Aorta (tissue), 5 donors: ENCODE measurements at regions not wholly inside any gene's neighbourhood (a gene's known extent, or its start where the extent isn't known, plus 50 kb on each side); places are given as distances from the start of the nearest gene placed in this dataset.
"Not testable (repeated sequence)": the region's sequence is repeated elsewhere in the genome, so short reads cannot be mapped to it uniquely, and the experiment has no call there.

Experiments
- ATAC-seq: fragments of 200-7000 bp; cut with Tn5 transposase; one replicate; pipeline ENCODE4 v1.9.1; 2022; ENCODE audit warnings: moderate library complexity; ENCODE audit not compliant: low FRiP score
- DNase-seq, 2 donors: peaks; one replicate each; pipeline ENCODE4 v3.0.0-alpha.2; 2020
- H3K27ac ChIP-seq, 2 donors: one replicate each; pipeline ENCODE4 v1.5.1; 2013; ENCODE audit warnings: low read length in 2 of 2, mild to moderate bottlenecking in 2 of 2, moderate library complexity in 2 of 2, control low read depth in 1 of 2, inconsistent platforms in 1 of 2, low read depth in 1 of 2
- H3K27me3 ChIP-seq, 2 donors: one replicate each; pipeline ENCODE4 v1.6.1; 2013; ENCODE audit warnings: control low read depth in 1 of 2, low read length in 1 of 2, mild to moderate bottlenecking in 1 of 2, moderate library complexity in 1 of 2; ENCODE audit not compliant: insufficient read depth in 2 of 2, control insufficient read depth in 1 of 2
- H3K36me3 ChIP-seq, 2 donors: one replicate each; pipeline ENCODE4 v1.6.1; 2013; ENCODE audit warnings: control low read depth in 1 of 2, low read length in 1 of 2, mild to moderate bottlenecking in 1 of 2; ENCODE audit not compliant: insufficient read depth in 2 of 2, control insufficient read depth in 1 of 2
- H3K4me1 ChIP-seq, 2 donors: one replicate each; pipeline ENCODE4 v1.6.1; 2013; ENCODE audit warnings: low read length in 2 of 2, control low read depth in 1 of 2, mild to moderate bottlenecking in 1 of 2, moderate library complexity in 1 of 2; ENCODE audit not compliant: insufficient read depth in 2 of 2, control insufficient read depth in 1 of 2
- H3K4me3 ChIP-seq, 2 donors: one replicate each; pipeline ENCODE4 v1.5.1; 2013; ENCODE audit warnings: low read length in 2 of 2, control low read depth in 1 of 2, mild to moderate bottlenecking in 1 of 2
- H3K9me3 ChIP-seq: one replicate; pipeline ENCODE4 v1.6.1; 2013; ENCODE audit warnings: mild to moderate bottlenecking, low read length; ENCODE audit not compliant: control insufficient read depth
- WGBS, 2 donors: extraction: QIAGEN DNeasy Blood & Tissue Kit; methylation state at CpG; one replicate each; pipeline ENCODE4 v1.1.7; 2013; 5-methylcytosine and 5-hydroxymethylcytosine counted together
- intact Hi-C, 2 donors: fragments of 100-400 bp; cut with DNase I; formaldehyde crosslinking; loops; one replicate each; pipeline versions ENCODE4 v1.14.2 to v1.15.0; 2022
- donor health status: healthy with polysubstance abuse.
- donor health status: Bipolar disorder and iron deficiency.
- donor health status: DM: no; HTN: no; CAD: no.
- donor health status: DM: no; HTN: no; CAD: no.
- donor health status: DM: yes; HTN: yes; CAD: no.

GRCh38 chr10:71006506-71006905 is 118.1 kb upstream of the PCBD1 start:
- Histone ChIP-seq H3K4me1 (no peaks in the 10 kb centered on the region), H3K27ac (no peak overlapping the region), H3K27me3 (no peaks in the 10 kb centered on the region), H3K36me3 (no peaks in the 10 kb centered on the region), H3K9me3 (no peaks in the 10 kb centered on the region), H3K4me3 (no peak overlapping the region)
- intact Hi-C loops: no loop called here
- ATAC-seq (no peak), DNase-seq (peak in 1 of 2 donors; percentile 28)
- 87 to 93% methylated on average over 4 of the region's 4 CpGs for WGBS, 2 donors

GRCh38 chr10:71007516-71007915 is 119.2 kb upstream of the PCBD1 start:
- Histone ChIP-seq H3K27me3 (no peaks in the 10 kb centered on the region), H3K4me3 (no peak overlapping the region), H3K9me3 (no peaks in the 10 kb centered on the region), H3K27ac (no peak overlapping the region), H3K4me1 (no peaks in the 10 kb centered on the region), H3K36me3 (no peaks in the 10 kb centered on the region)
- ATAC-seq: no peak
- peak in 1 of 2 donors; percentile 56 for DNase-seq
- intact Hi-C loops: no loop called here
- 91 to 94% methylated on average over 4 of the region's 4 CpGs for WGBS, 2 donors

- Histone ChIP-seq H3K27ac (no peak overlapping the region), H3K9me3 (no peaks in the 10 kb centered on the region), H3K27me3 (no peaks in the 10 kb centered on the region), H3K4me1 (no peaks in the 10 kb centered on the region), H3K36me3 (no peaks in the 10 kb centered on the region), H3K4me3 (no peak overlapping the region)
- intact Hi-C loops: no loop called here
- WGBS, 2 donors: 86 to 88% methylated on average over 11 of the region's 11 CpGs
- ATAC-seq (no peak), DNase-seq (no peak)
These were observed 119.8 kb upstream of the PCBD1 start for GRCh38 chr10:71008150-71008549.

GRCh38 chr10:71009126-71009525 is 120.8 kb upstream of the PCBD1 start:
- 53 to 55% methylated on average over 16 of the region's 16 CpGs for WGBS, 2 donors
- peak in 1 of 2 donors; percentile 34 for DNase-seq
- H3K36me3 ChIP-seq: no peaks in the 10 kb centered on the region
- H3K9me3 ChIP-seq: no peaks in the 10 kb centered on the region
- intact Hi-C loops: no loop called here
- no peak for ATAC-seq
- H3K4me3 ChIP-seq: no peak overlapping the region
- H3K27ac ChIP-seq: no peak overlapping the region
- no peaks in the 10 kb centered on the region for H3K27me3 ChIP-seq
- no peaks in the 10 kb centered on the region for H3K4me1 ChIP-seq

- Histone ChIP-seq H3K4me1 (no peaks in the 10 kb centered on the region), H3K36me3 (no peaks in the 10 kb centered on the region), H3K4me3 (no peak overlapping the region), H3K27me3 (no peaks in the 10 kb centered on the region), H3K27ac (no peak overlapping the region), H3K9me3 (no peaks in the 10 kb centered on the region)
- DNase-seq: peak in 1 of 2 donors; percentile 44
- 47 to 54% methylated on average over 4 of the region's 4 CpGs for WGBS, 2 donors
- ATAC-seq: no peak
- intact Hi-C loops: no loop called here
These were observed 122.4 kb upstream of the PCBD1 start for GRCh38 chr10:71010730-71011129.

- H3K4me1 ChIP-seq: no peaks in the 10 kb centered on the region
- no peaks in the 10 kb centered on the region for H3K36me3 ChIP-seq
- H3K9me3 ChIP-seq: no peaks in the 10 kb centered on the region
- ATAC-seq (no peak), DNase-seq (no peak)
- intact Hi-C loops: no loop called here
- no peaks in the 10 kb centered on the region for H3K27me3 ChIP-seq
- no peak overlapping the region for H3K4me3 ChIP-seq
- 85% methylated on average over 3 of the region's 3 CpGs for WGBS, 2 donors
- no peak overlapping the region for H3K27ac ChIP-seq
These were observed 122.8 kb upstream of the PCBD1 start for GRCh38 chr10:71011141-71011540.

GRCh38 chr10:71014021-71014805 is 125.8 kb upstream of the PCBD1 start:
- no peaks in the 10 kb centered on the region for H3K4me1 ChIP-seq
- H3K27ac ChIP-seq: no peak overlapping the region
- ATAC-seq (no peak), DNase-seq (peak in 1 of 2 donors; percentile 24)
- H3K4me3 ChIP-seq: no peak overlapping the region
- no peaks in the 10 kb centered on the region for H3K36me3 ChIP-seq
- 80 to 86% methylated on average over 8 of the region's 8 CpGs for WGBS, 2 donors
- H3K27me3 ChIP-seq: no peaks in the 10 kb centered on the region
- intact Hi-C loops: no loop called here
- H3K9me3 ChIP-seq: peaks cover 2% of the 10 kb centered on the region

- DNase-seq (no peak), ATAC-seq (no peak)
- 77 to 80% methylated on average over 7 of the region's 7 CpGs for WGBS, 2 donors
- H3K9me3 ChIP-seq: peaks cover 2% of the 10 kb centered on the region
- H3K4me1 ChIP-seq: no peaks in the 10 kb centered on the region
- no peaks in the 10 kb centered on the region for H3K27me3 ChIP-seq
- intact Hi-C loops: no loop called here
- no peak overlapping the region for H3K4me3 ChIP-seq
- no peak overlapping the region for H3K27ac ChIP-seq
- H3K36me3 ChIP-seq: no peaks in the 10 kb centered on the region
These were observed 127.3 kb upstream of the PCBD1 start for GRCh38 chr10:71015674-71016073.

- WGBS, 2 donors: 91 to 96% methylated on average over 1 of the region's 1 CpG
- H3K4me3 ChIP-seq: not testable (repeated sequence)
These were observed 131.7 kb upstream of the PCBD1 start for GRCh38 chr10:71020061-71020460.

More at GRCh38 chr10:71020061-71020460, 131.7 kb upstream of the PCBD1 start:
- H3K27me3 ChIP-seq, ATAC-seq, DNase-seq, H3K9me3 ChIP-seq, H3K4me1 ChIP-seq, intact Hi-C loops, H3K27ac ChIP-seq, H3K36me3 ChIP-seq: not testable (repeated sequence)
